HL-60/S4 (cell line): ENCODE measurements at regions not wholly inside any gene's neighbourhood (a gene's known extent, or its start where the extent isn't known, plus 50 kb on each side); places are given as distances from the start of the nearest gene placed in this dataset.
"Not testable (repeated sequence)": the region's sequence is repeated elsewhere in the genome, so short reads cannot be mapped to it uniquely, and the experiment has no call there.

Experiments used
- in situ Hi-C: fragments of 300-500 bp; cut with MboI; formaldehyde crosslinking; loops from 2 replicates; pipeline ENCODE4 v1.14.3; 2022; ENCODE audit warnings: low sequenced_read_pairs

- in situ Hi-C loops = no loop called here
Measured at GRCh38 chr12:59158681-59159080, 238.4 kb upstream of the LRIG3 start.

- in situ Hi-C loops = no loop called here
Measured at GRCh38 chr12:59158066-59158465, 237.8 kb upstream of the LRIG3 start.

GRCh38 chr12:59155448-59155847, 235.1 kb upstream of the LRIG3 start:
- in situ Hi-C loops = no loop called here

- in situ Hi-C loops = no loop called here
Measured at GRCh38 chr12:59151243-59151642, 230.9 kb upstream of the LRIG3 start.

- in situ Hi-C loops = no loop called here
Measured at GRCh38 chr12:59149995-59150642, 229.8 kb upstream of the LRIG3 start.

- in situ Hi-C loops = no loop called here
Measured at GRCh38 chr12:59147791-59148190, 227.5 kb upstream of the LRIG3 start.

- in situ Hi-C loops = no loop called here
Measured at GRCh38 chr12:59142183-59142790, 222.0 kb upstream of the LRIG3 start.

- in situ Hi-C loops = no loop called here
Measured at GRCh38 chr12:59134750-59135149, 214.4 kb upstream of the LRIG3 start.

- in situ Hi-C loops = no loop called here
Measured at GRCh38 chr12:59131462-59131861, 211.2 kb upstream of the LRIG3 start.

- in situ Hi-C loops = no loop called here
Measured at GRCh38 chr12:59122784-59123183, 202.5 kb upstream of the LRIG3 start.

GRCh38 chr12:59121451-59121850, 201.1 kb upstream of the LRIG3 start:
- in situ Hi-C loops = no loop called here

GRCh38 chr12:59119676-59120075, 199.4 kb upstream of the LRIG3 start:
- in situ Hi-C loops = no loop called here

GRCh38 chr12:59118356-59118755, 198.1 kb upstream of the LRIG3 start:
- in situ Hi-C loops = no loop called here

- in situ Hi-C loops = no loop called here
Measured at GRCh38 chr12:59115995-59116394, 195.7 kb upstream of the LRIG3 start.

GRCh38 chr12:59115526-59115925, 195.2 kb upstream of the LRIG3 start:
- in situ Hi-C loops = no loop called here

- in situ Hi-C loops = no loop called here
Measured at GRCh38 chr12:59113831-59114615, 193.7 kb upstream of the LRIG3 start.

GRCh38 chr12:59111851-59112250, 191.5 kb upstream of the LRIG3 start:
- in situ Hi-C loops = no loop called here

- in situ Hi-C loops = not testable (repeated sequence)
Measured at GRCh38 chr12:59108516-59108915, 188.2 kb upstream of the LRIG3 start.

- in situ Hi-C loops = no loop called here
Measured at GRCh38 chr12:59100585-59100984, 180.3 kb upstream of the LRIG3 start.

GRCh38 chr12:59097876-59098275, 177.6 kb upstream of the LRIG3 start:
- in situ Hi-C loops = no loop called here

GRCh38 chr12:59096246-59096645, 175.9 kb upstream of the LRIG3 start:
- in situ Hi-C loops = no loop called here
